ENCODE measurements at regions not wholly inside any gene's neighbourhood (a gene's known extent, or its start where the extent isn't known, plus 50 kb on each side); places are given as distances from the start of the nearest gene placed in this dataset.
"Not testable (repeated sequence)": the region's sequence is repeated elsewhere in the genome, so short reads cannot be mapped to it uniquely, and the experiment has no call there.

DNA sequence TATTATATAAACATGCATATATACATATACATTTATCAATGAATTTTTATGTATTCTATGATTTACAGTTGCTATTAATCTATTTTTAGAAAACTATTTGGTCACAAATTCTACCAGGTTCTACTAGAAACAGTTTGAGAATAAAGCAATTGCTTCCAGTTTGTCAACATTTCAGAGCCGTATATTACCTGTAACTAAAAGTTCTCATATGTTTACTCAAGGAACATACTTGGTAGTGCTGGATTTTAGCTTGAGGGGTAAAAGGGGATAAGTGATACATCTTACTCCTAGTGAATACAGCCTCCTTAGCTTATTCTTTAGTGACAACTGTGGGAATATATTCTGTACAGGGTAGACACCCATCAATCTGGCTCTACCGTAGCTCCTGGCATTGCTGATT lies 1590.5 kb upstream of the LRRTM3 start:
- no peak for DNase-seq

- no peak for DNase-seq
These were observed 1585.5 kb upstream of the LRRTM3 start for GRCh38 chr10:65340340-65340739.

- no peak for DNase-seq
These were observed 1584.4 kb upstream of the LRRTM3 start for GRCh38 chr10:65341323-65341925.

- DNase-seq, result no peak
These were observed 1583.6 kb upstream of the LRRTM3 start for GRCh38 chr10:65342245-65342644.

DNA sequence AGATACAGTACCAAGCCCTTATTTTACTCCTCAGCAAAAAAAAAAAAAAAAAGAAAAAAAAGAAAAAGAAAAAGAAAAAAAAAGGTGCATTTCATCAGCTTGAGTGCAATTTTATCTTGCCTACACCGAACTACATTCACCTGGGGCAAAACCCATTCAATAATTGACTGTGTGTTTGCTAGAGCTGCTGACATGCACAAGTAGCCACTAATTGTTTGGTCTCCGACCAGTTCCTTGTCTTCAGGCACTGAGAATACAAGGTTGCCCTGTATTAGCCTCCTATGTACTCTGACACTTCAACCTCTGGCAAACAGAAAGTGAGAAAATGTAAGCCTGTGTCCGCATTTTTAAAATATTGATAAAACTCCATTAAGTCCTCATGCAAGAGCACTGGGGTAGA lies 1579.4 kb upstream of the LRRTM3 start:
- DNase-seq, result no peak

GRCh38 chr10:65348637-65349036 lies 1577.2 kb upstream of the LRRTM3 start:
- no peak for DNase-seq

GRCh38 chr10:65350611-65351010 lies 1575.2 kb upstream of the LRRTM3 start:
- no peak for DNase-seq

DNA sequence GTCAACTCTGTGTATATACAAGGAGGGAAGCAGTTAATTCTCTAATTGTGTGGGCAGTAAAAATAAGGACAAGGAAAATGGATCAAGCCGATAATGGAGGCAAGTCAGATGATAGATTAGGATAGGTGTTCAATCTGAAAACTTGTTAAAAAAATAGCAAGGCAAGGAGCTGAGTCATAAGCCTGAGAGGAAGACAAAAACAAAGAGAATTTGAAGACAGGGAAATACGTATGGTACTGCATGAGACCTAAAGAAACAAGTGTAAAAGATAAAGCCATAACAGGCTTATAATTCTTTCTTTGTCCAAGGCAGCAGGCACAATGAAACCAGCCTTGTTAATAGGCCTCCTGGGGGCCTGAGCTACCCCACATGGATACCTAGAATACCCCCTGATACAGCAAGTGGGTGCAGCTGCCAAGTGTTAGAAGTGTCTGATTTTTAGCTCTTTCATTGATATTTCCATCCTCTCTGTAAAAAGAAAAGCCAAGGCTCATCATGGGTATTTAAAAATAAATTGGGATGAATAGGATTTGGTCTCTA lies 1570.6 kb upstream of the LRRTM3 start:
- no peak for DNase-seq

DNA sequence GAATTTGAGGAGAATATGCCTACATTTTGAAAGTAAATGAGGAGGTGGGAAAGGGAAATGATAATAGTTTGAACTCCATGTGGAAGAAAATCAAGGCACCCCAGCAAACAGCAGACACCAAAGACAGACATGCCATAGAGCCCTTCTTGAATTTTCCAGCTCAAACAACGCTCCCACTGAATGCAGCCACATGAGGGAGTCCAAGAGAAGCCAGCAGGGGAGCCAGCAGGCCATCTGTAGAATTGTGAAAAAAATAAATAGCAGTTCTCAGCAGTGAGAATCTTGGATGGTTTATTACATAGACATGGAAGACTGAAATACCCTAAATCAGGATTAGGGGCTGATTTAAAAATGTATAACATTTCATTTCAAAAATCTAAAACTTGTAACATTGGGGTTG lies 1567.3 kb upstream of the LRRTM3 start:
- no peak for DNase-seq

- DNase-seq, result no peak
These were observed 1565.3 kb upstream of the LRRTM3 start for GRCh38 chr10:65360497-65360896.

DNA sequence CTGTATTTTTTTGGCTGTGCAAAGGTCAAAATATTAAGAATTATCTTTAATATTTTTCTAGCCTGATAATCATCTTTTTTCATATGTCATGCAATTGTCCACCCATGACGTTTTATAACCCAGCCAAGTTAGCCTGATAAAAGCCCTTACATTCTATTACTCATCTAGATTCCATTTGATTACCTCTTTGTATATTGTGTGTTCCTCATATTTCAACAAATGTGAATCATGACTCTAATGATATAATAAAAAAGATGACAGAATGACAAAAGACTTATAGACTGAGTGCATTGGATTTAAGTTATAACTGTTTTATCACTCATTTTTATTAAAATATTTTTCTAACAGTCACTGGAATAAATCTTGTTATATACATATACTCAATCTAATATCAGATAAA lies 1560.0 kb upstream of the LRRTM3 start:
- no peak for DNase-seq

DNA sequence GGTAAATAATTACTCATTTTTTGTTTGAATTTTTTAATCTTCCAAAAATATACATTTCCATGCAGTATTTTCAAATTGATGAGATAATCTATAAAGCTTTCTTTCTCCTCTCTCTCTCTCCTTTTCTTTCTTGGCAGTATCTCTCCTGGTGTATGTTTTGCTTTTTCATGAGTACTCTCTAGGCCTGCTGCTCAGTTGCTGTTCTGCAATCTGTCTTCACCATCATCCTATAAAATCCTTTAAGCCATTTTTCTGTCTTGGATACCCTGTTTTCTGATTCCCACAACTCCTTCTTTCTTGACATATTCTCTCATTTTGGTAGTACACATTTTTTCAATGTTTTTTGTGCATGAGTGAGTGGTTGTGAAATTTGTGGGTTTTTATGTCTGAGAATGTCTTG lies 1558.1 kb upstream of the LRRTM3 start:
- no peak for DNase-seq

- no peak for DNase-seq
These were observed 1550.3 kb upstream of the LRRTM3 start for GRCh38 chr10:65375528-65375927.

GRCh38 chr10:65377687-65378086 lies 1548.1 kb upstream of the LRRTM3 start:
- no peak for DNase-seq

DNA sequence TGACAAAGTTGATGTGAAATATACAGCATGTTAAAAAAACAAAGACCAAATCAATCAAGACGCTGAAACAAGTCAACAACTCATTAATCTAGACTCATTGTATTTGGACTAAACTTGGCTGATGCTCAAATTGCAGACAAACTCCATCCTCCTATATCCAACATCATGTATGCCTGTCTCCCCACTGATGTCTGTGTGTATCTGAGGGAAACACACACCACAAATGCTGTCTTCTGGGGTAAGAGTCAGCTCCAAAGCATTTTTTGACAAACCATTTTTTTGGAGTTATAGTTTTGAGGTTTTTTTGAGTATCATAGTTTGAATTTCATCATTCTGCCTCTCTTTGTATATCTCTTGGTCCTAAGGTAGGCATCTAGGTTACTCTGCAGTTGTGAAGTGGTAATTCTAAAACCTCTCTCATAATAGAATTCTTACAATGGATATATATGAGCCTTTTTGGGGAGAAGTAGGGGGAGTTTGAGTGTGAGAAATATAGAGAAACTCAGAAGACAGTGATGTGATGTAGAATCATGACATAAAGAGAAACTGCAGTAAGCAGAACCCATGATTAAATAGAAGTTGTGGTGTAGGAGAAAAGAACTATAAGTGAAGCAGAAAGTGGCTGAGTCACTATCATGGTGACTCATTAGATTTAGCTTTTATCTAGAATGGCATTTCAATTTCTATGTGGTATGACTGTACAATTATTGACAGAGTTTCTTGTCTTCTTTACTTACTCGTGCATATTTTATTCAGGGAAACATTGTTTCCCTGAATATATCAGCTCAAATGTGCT lies 1531.1 kb upstream of the LRRTM3 start:
- no peak for DNase-seq

DNA sequence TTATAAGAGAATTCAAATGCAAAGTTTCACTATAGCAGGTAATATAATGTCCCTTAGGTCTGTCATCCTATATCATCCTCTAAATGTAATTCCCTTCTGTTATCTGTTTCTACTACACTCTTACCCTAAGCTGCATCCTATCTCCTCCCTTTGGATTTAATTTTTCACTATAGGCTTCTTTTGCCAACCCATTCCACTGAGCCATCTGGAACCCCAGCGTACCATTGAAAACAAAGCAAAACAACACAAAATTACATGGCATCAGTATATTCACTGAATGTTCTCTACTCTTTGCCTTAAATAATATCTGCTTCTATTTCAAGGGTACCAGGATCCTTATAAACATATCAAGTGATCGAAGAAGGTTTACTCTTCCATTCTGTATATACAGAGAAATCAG lies 1530.2 kb upstream of the LRRTM3 start:
- DNase-seq, result no peak

- DNase-seq, result no peak
These were observed 1528.8 kb upstream of the LRRTM3 start for GRCh38 chr10:65396997-65397396.

DNA sequence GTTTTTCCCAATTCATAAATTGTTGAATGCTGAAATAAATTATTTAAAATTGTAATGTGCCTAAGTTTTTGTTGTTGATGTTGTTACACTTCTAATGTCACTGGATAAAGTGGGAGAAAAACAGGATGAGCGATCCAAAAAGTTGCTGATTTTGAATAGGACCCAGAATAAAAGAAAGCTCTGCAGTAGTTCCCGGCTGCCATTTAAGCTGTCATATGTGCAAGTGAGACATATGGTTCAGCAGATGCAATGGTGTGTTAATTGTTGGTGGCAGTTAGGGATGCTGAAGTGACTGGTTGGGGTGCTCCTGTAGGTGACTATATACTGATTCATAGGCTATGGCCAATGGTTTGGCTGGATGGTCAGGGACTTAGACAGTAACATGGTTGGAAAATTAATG lies 1517.4 kb upstream of the LRRTM3 start:
- no peak for DNase-seq

DNA sequence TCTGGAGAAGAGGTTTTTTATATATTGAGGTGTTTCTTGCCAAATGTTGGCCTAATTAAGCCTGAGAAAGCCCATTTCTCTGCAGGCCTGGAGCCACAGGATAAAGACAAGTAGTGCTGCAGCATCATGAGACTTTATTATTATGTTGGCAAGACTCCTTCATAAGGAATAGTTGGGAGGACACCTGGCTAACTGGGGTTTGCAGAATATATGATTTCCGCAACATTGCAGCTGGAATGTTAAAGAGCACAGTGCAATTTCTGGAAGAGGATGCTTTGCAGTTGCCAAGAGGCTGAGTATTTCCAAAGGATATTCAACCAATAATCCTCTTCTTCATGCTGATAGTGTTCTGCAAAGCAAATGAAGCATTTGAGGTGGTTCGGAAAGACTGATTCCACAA lies 1512.8 kb upstream of the LRRTM3 start:
- no peak for DNase-seq

GRCh38 chr10:65415318-65415717 lies 1510.5 kb upstream of the LRRTM3 start:
- DNase-seq, result no peak

GRCh38 chr10:65416094-65416493 lies 1509.7 kb upstream of the LRRTM3 start:
- DNase-seq, result no peak

GRCh38 chr10:65419629-65420028 lies 1506.2 kb upstream of the LRRTM3 start:
- no peak for DNase-seq

DNA sequence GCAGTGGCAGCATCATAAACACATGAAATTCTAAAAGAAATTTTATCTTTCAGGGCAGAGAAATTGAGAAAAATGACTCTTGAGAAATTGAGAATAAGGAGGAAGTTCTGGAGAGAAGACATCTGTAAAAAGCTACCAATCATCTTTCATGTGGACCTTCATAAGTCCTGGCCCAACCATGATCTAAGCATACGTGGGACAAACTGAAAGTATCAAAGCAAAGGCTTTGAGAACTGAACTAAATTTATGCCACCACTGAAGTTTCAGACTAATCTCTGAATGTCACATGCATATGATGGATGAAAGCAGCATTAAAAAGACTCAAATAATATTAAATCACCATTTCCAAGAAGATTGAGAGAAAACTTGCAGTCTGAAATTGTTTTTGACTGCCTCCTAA lies 1502.8 kb upstream of the LRRTM3 start:
- DNase-seq, result no peak

DNA sequence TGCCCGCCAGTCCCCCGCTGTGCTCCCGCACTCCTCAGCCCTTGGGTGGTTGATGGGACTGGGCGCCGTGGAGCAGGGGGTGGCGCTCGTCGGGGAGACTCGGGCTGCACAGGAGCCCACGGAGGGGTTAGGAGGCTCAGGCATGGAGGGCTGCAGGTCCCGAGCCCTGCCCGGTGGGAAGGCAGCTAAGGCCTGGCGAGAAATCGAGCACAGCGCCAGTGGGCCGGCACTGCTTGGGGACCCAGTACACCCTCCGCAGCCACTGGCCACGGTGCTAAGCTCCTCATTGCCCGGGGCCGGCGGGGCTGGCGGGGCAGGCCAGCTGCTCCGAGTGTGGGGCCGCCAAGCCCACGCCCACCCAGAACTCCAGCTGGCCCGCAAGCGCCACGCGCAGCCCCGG lies 1496.5 kb upstream of the LRRTM3 start:
- DNase-seq, result not testable (repeated sequence)

- DNase-seq, result no peak
These were observed 1494.9 kb upstream of the LRRTM3 start for GRCh38 chr10:65430979-65431378.

All from NCI-H1436 (cell line).